SH-SY5Y (cell line): ENCODE measurements at regions not wholly inside any gene's neighbourhood (a gene's known extent, or its start where the extent isn't known, plus 50 kb on each side); places are given as distances from the start of the nearest gene placed in this dataset.

Experiments
- GATA2 ChIP-seq: IDR thresholded peaks from 2 replicates; pipeline ENCODE4 v1.6.1; 2011; ENCODE audit warnings: mild to moderate bottlenecking, low read depth, low read length
- GATA3 ChIP-seq: IDR thresholded peaks from 2 replicates; pipeline ENCODE4 v1.6.1; 2011; ENCODE audit warnings: low read depth, mild to moderate bottlenecking, low read length, moderate library complexity

DNA sequence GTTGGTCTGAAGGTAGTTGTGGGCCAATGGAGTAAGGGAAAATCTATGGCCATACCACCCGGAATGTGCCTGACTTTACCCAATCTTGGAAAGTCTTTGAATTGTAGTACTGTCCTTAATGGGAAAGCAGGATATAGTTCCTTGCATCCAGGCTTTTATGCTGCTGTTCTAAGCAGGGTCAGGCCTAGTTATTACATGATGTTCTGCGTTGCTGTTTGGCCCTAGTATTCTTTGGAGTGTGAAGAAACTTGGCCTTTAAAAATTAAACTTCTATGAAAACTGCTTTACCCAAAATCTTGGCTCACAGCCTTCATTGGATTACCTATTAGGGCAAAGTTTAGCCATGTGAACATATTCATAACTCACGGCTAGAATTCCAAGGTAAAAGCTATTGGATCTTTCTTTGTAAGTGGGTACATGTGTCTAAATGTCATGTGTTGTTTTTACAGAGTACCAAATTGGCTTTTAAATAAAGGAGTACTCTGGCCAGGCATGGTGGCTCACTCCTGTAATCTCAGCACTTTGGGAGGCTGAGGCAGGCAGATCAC is 211.1 kb downstream of the DTWD2 start:
- TF ChIP-seq GATA2: no peak
- TF ChIP-seq GATA3: no peak
